Stimulated activated CD4-positive, alpha-beta T cell treated with anti-CD3 and anti-CD28 coated beads, Interleukin-2, amount 100 ng/mL, for 24 hours (primary cell): ENCODE measurements at regions not wholly inside any gene's neighbourhood (a gene's known extent, or its start where the extent isn't known, plus 50 kb on each side); places are given as distances from the start of the nearest gene placed in this dataset.
A peak's percentile ranks its signal among the peaks of the same experiment; 100 is the strongest.
"Not testable (repeated sequence)": the region's sequence is repeated elsewhere in the genome, so short reads cannot be mapped to it uniquely, and the experiment has no call there.

Source experiments
- DNase-seq, 2 donors: peaks; one replicate each; pipeline ENCODE4 v3.0.0-alpha.2; 2020

GRCh38 chr7:66503551-66504031 lies 125.1 kb upstream of the KCTD7 start:
- DNase-seq: no peak

GRCh38 chr7:66504131-66504530 lies 124.5 kb upstream of the KCTD7 start:
- DNase-seq: no peak

- DNase-seq: no peak
These were observed 123.7 kb upstream of the KCTD7 start for GRCh38 chr7:66505009-66505408.

- peak in 1 of 2 donors; percentile 37 for DNase-seq
These were observed 122.9 kb upstream of the KCTD7 start for GRCh38 chr7:66505531-66506451.

- DNase-seq: not testable (repeated sequence)
These were observed 122.0 kb upstream of the KCTD7 start for GRCh38 chr7:66506703-66507102.

- DNase-seq: no peak
These were observed 120.9 kb upstream of the KCTD7 start for GRCh38 chr7:66507764-66508296.

- DNase-seq: no peak
These were observed 120.2 kb upstream of the KCTD7 start for GRCh38 chr7:66508431-66508830.

GRCh38 chr7:66514050-66514449 lies 114.6 kb upstream of the KCTD7 start:
- no peak for DNase-seq

GRCh38 chr7:66517212-66517909 lies 111.3 kb upstream of the KCTD7 start:
- no peak for DNase-seq

GRCh38 chr7:66518151-66518691 lies 110.5 kb upstream of the KCTD7 start:
- no peak for DNase-seq

- no peak for DNase-seq
These were observed 107.0 kb upstream of the KCTD7 start for GRCh38 chr7:66521675-66522074.

GRCh38 chr7:66522518-66522917 lies 106.2 kb upstream of the KCTD7 start:
- peak in 1 of 2 donors; percentile 26 for DNase-seq

- no peak for DNase-seq
These were observed 105.3 kb upstream of the KCTD7 start for GRCh38 chr7:66523409-66523808.

GRCh38 chr7:66524738-66525137 lies 103.9 kb upstream of the KCTD7 start:
- no peak for DNase-seq

GRCh38 chr7:66526782-66527181 lies 101.9 kb upstream of the KCTD7 start:
- not testable (repeated sequence) for DNase-seq

GRCh38 chr7:66528652-66529051 lies 100.0 kb upstream of the KCTD7 start:
- DNase-seq: no peak

GRCh38 chr7:66529883-66530610 lies 98.6 kb upstream of the KCTD7 start:
- no peak for DNase-seq

- no peak for DNase-seq
These were observed 93.0 kb upstream of the KCTD7 start for GRCh38 chr7:66535414-66536329.

- DNase-seq: no peak
These were observed 91.3 kb upstream of the KCTD7 start for GRCh38 chr7:66537380-66537779.

- no peak for DNase-seq
These were observed 90.8 kb upstream of the KCTD7 start for GRCh38 chr7:66537876-66538275.

GRCh38 chr7:66539264-66539623 lies 89.4 kb upstream of the KCTD7 start:
- no peak for DNase-seq
